H1 (cell line): ENCODE measurements at regions not wholly inside any gene's neighbourhood (a gene's known extent, or its start where the extent isn't known, plus 50 kb on each side); places are given as distances from the start of the nearest gene placed in this dataset.

Experiments used
- CTCF ChIA-PET: fragments of 300-600 bp; sonication (Branson Sonifier 250); formaldehyde crosslinking; loops from one replicate; lab custom pipeline; 2021; ENCODE audit not compliant: partially characterized antibody; lab: Charles Lee
- POLR2A ChIA-PET: fragments of 300-600 bp; sonication (Branson Sonifier 250); formaldehyde crosslinking; loops from one replicate; lab custom pipeline; 2021; ENCODE audit warnings: inconsistent platforms; ENCODE audit not compliant: partially characterized antibody; lab: Charles Lee
- DNase-seq, 2 experiments: peaks; one replicate each; pipeline versions ENCODE4 v3.0.0 to v3.0.0-alpha.2; 2010 to 2022; ENCODE audit warnings: low spot score in 2 of 2, low read depth in 1 of 2, mixed read lengths in 1 of 2
- FAIRE-seq: peaks from 2 replicates; lab custom pipeline; 2011; peaks lifted over from hg19 to GRCh38; lab: Jason Lieb, UNC
- H2AFZ ChIP-seq: 2 replicates; pipeline ENCODE4 v1.8.1; 2012; ENCODE audit warnings: low read length, inconsistent platforms
- H2AK5ac ChIP-seq: 2 replicates; pipeline ENCODE4 v1.6.1; 2013; ENCODE audit warnings: low read depth, low read length
- H2BK120ac ChIP-seq: replicated peaks from 2 replicates; pipeline ENCODE3; 2013; ENCODE audit warnings: low read depth, low read length, inconsistent platforms
- H2BK12ac ChIP-seq: 2 replicates; pipeline ENCODE4 v1.6.1; 2013; ENCODE audit warnings: low read depth, low read length
- H2BK15ac ChIP-seq: 2 replicates; pipeline ENCODE4 v1.6.1; 2013; ENCODE audit warnings: low read length
- H2BK20ac ChIP-seq: 2 replicates; pipeline ENCODE4 v1.6.1; 2013; ENCODE audit warnings: low read length
- H2BK5ac ChIP-seq: 2 replicates; pipeline ENCODE4 v1.6.1; 2013; ENCODE audit warnings: low read depth, low read length
- H3K14ac ChIP-seq: 2 replicates; pipeline ENCODE4 v1.6.1; 2013; ENCODE audit warnings: inconsistent platforms; ENCODE audit not compliant: insufficient read length
- H3K18ac ChIP-seq: 2 replicates; pipeline ENCODE4 v1.6.1; 2013; ENCODE audit warnings: low read length; ENCODE audit errors: extremely low read depth
- H3K23ac ChIP-seq: 2 replicates; pipeline ENCODE4 v1.6.1; 2013; ENCODE audit warnings: inconsistent platforms; ENCODE audit not compliant: insufficient read length
- H3K23me2 ChIP-seq: 2 replicates; pipeline ENCODE4 v1.6.1; 2013; ENCODE audit warnings: low read depth, low read length
- H3K27ac ChIP-seq: 2 replicates; pipeline ENCODE4 v1.6.1; 2011; ENCODE audit warnings: low read depth, low read length, inconsistent platforms
- H3K27me3 ChIP-seq, 4 experiments: replicated peaks in 1 of 4; 1 replicate in 1 of 4; 2 replicates in 3 of 4; pipeline versions ENCODE4 v1.6.1 to v1.8.1; 2011 to 2013; ENCODE audit warnings: low read length in 3 of 4, mild to moderate bottlenecking in 3 of 4, inconsistent platforms in 2 of 4, mixed read lengths in 2 of 4, moderate library complexity in 1 of 4; ENCODE audit not compliant: control insufficient read depth in 3 of 4, insufficient read depth in 3 of 4; ENCODE audit errors: extremely low read depth in 1 of 4
- H3K36me3 ChIP-seq, 4 experiments: 2 replicates each; pipeline versions ENCODE4 v1.6.1 to v1.8.1; 2011 to 2013; ENCODE audit warnings: mild to moderate bottlenecking in 4 of 4, low read length in 3 of 4, moderate library complexity in 2 of 4, control low read depth in 1 of 4, inconsistent platforms in 1 of 4; ENCODE audit not compliant: insufficient read depth in 4 of 4, control insufficient read depth in 2 of 4
- H3K4ac ChIP-seq: replicated peaks from 2 replicates; pipeline ENCODE3; 2013; ENCODE audit warnings: low read length, low read depth, mixed read lengths, inconsistent platforms; ENCODE audit not compliant: insufficient read length
- H3K4me1 ChIP-seq, 4 experiments: replicated peaks in 1 of 4; 1 replicate in 1 of 4; 2 replicates in 3 of 4; pipeline versions ENCODE4 v1.6.1 to v1.8.1; 2011 to 2013; ENCODE audit warnings: low read length in 3 of 4, inconsistent platforms in 2 of 4, mixed read lengths in 1 of 4; ENCODE audit not compliant: insufficient read depth in 4 of 4, control insufficient read depth in 3 of 4
- H3K4me2 ChIP-seq, 2 experiments: 2 replicates each; pipeline versions ENCODE4 v1.6.1 to v1.8.1; 2011 to 2013; ENCODE audit warnings: low read depth in 2 of 2, low read length in 2 of 2, control low read depth in 1 of 2, inconsistent platforms in 1 of 2, mild to moderate bottlenecking in 1 of 2; ENCODE audit not compliant: insufficient read depth in 1 of 2
- H3K4me3 ChIP-seq, 4 experiments: fragments of 200-600, 300-600 bp in 1 of 4; sonication (generic), shearing (Covaris generic), sonication (Bioruptor Twin) in 1 of 4; 2 replicates each; pipeline versions ENCODE4 v1.5.1 to v1.8.1; 2011 to 2016; ENCODE audit warnings: low read length in 4 of 4, low read depth in 3 of 4, control low read depth in 2 of 4, inconsistent platforms in 2 of 4, mild to moderate bottlenecking in 2 of 4, mixed read lengths in 1 of 4, moderate library complexity in 1 of 4; ENCODE audit not compliant: insufficient read depth in 2 of 4; ENCODE audit errors: extremely low read depth in 1 of 4
- H3K56ac ChIP-seq: replicated peaks from 2 replicates; pipeline ENCODE3; 2013; ENCODE audit warnings: low read depth, mild to moderate bottlenecking, mixed read lengths, low read length, inconsistent platforms; ENCODE audit not compliant: insufficient read length
- H3K79me1 ChIP-seq: 2 replicates; pipeline ENCODE4 v1.6.1; 2013; ENCODE audit warnings: low read depth, low read length, control low read depth
- H3K79me2 ChIP-seq, 2 experiments: 2 replicates each; pipeline versions ENCODE4 v1.6.1 to v1.8.1; 2012 to 2013; ENCODE audit warnings: low read length in 2 of 2, mild to moderate bottlenecking in 2 of 2, inconsistent platforms in 1 of 2; ENCODE audit not compliant: insufficient read depth in 2 of 2, control insufficient read depth in 1 of 2
- H3K9ac ChIP-seq, 4 experiments: replicated peaks in 1 of 4; 1 replicate in 1 of 4; 2 replicates in 3 of 4; pipeline versions ENCODE4 v1.6.1 to v1.8.1; 2011 to 2013; ENCODE audit warnings: low read depth in 3 of 4, low read length in 3 of 4, control low read depth in 2 of 4, mild to moderate bottlenecking in 2 of 4, moderate library complexity in 2 of 4, inconsistent platforms in 1 of 4; ENCODE audit errors: extremely low read depth in 1 of 4
- H3K9me3 ChIP-seq, 2 experiments: 2 replicates each; pipeline versions ENCODE4 v1.6.1 to v1.8.1; 2012 to 2013; ENCODE audit warnings: mild to moderate bottlenecking in 2 of 2, moderate library complexity in 2 of 2, control low read depth in 1 of 2, inconsistent platforms in 1 of 2, low read depth in 1 of 2, low read length in 1 of 2, mixed read lengths in 1 of 2; ENCODE audit not compliant: insufficient read depth in 2 of 2
- H4K20me1 ChIP-seq, 2 experiments: replicated peaks in 1 of 2; 2 replicates each; pipeline versions ENCODE3 to v1.8.1; 2011 to 2013; ENCODE audit warnings: inconsistent platforms in 2 of 2, low read length in 2 of 2, mild to moderate bottlenecking in 1 of 2; ENCODE audit not compliant: insufficient read depth in 2 of 2, control insufficient read depth in 1 of 2
- H4K5ac ChIP-seq: 2 replicates; pipeline ENCODE4 v1.6.1; 2013; ENCODE audit warnings: low read length, low read depth, mixed read lengths, inconsistent platforms; ENCODE audit not compliant: insufficient read length
- H4K8ac ChIP-seq: 2 replicates; pipeline ENCODE4 v1.8.0; 2013; ENCODE audit warnings: mild to moderate bottlenecking, moderate library complexity, low read length, inconsistent platforms; ENCODE audit not compliant: insufficient read depth; ENCODE audit errors: extremely low read depth
- H4K91ac ChIP-seq: replicated peaks from 2 replicates; pipeline ENCODE3; 2013; ENCODE audit warnings: low read length, mixed read lengths, inconsistent platforms; ENCODE audit not compliant: insufficient read length
- TCF12 ChIP-seq: IDR thresholded peaks from 2 replicates; pipeline ENCODE4 v1.6.1; 2011; ENCODE audit warnings: low read depth, mild to moderate bottlenecking, low read length
- WGBS, 2 experiments: shearing (Covaris generic) in 1 of 2; methylation state at CpG; one replicate each; pipeline versions ENCODE4 v1.1.6 to v1.1.7; 2013 to 2015; ENCODE audit warnings: low lambda C conversion rate in 2 of 2, mixed read lengths in 2 of 2, inconsistent platforms in 1 of 2, low coverage in 1 of 2, missing lambda C conversion rate in 1 of 2; ENCODE audit not compliant: insufficient replicate concordance in 2 of 2, insufficient coverage in 1 of 2, insufficient read length in 1 of 2; ENCODE audit errors: extremely low coverage in 1 of 2, missing lambda C conversion rate in 1 of 2; 5-methylcytosine and 5-hydroxymethylcytosine counted together

GRCh38 chr11:23236826-23237555, 376.7 kb upstream of the CCDC179 start:
- CTCF ChIA-PET = no interaction called here
- Histone ChIP-seq H4K20me1 (no peaks in the 10 kb centered on the region), H3K23ac (no peak overlapping the region), H3K4me1 (no peaks in the 10 kb centered on the region), H3K4ac (no peak overlapping the region), H2BK5ac (no peak overlapping the region), H3K9me3 (no peaks in the 10 kb centered on the region), H4K91ac (no peak overlapping the region), H3K4me3 (no peak overlapping the region), H3K4me2 (no peak overlapping the region), H3K27me3 (no peaks in the 10 kb centered on the region), H2AFZ (no peak overlapping the region), H4K8ac (no peak overlapping the region), H2BK15ac (no peak overlapping the region), H3K79me1 (no peaks in the 10 kb centered on the region), H3K79me2 (no peaks in the 10 kb centered on the region), H3K18ac (no peak overlapping the region), H3K36me3 (no peaks in the 10 kb centered on the region), H3K56ac (no peak overlapping the region), H2BK12ac (no peak overlapping the region), H4K5ac (no peak overlapping the region), H2BK120ac (no peak overlapping the region), H2BK20ac (no peak overlapping the region), H3K14ac (no peak overlapping the region), H3K9ac (no peak overlapping the region), H2AK5ac (no peak overlapping the region), H3K23me2 (no peaks in the 10 kb centered on the region), H3K27ac (no peak overlapping the region)
- 93% methylated on average over 2 of the region's 2 CpGs; no CpG with 5 or more reads in 1 of the 2 experiments for WGBS, 2 experiments
- no peak for DNase-seq
- no peak for FAIRE-seq
- TF ChIP-seq TCF12 = no peak
- POLR2A ChIA-PET = no interaction called here
